K562 (cell line): ENCODE measurements at regions not wholly inside any gene's neighbourhood (a gene's known extent, or its start where the extent isn't known, plus 50 kb on each side); places are given as distances from the start of the nearest gene placed in this dataset.

ENCODE experiments used
- ARID1B ChIP-seq: fragments of 450-650 bp; IDR thresholded peaks from 2 replicates; pipeline ENCODE4 v1.6.1; 2016; ENCODE audit warnings: antibody characterized with exemption, mild to moderate bottlenecking, inconsistent platforms
- ARID4B ChIP-seq: sonication (generic); formaldehyde crosslinking; IDR thresholded peaks from 2 replicates; pipeline ENCODE4 v1.8.0; 2022; ENCODE audit warnings: mild to moderate bottlenecking, missing genetic modification reagents
- ARNT ChIP-seq, 2 experiments: fragments of 450-650 bp; IDR thresholded peaks; 2 replicates each; pipeline ENCODE4 v1.6.1; 2016; ENCODE audit warnings: mild to moderate bottlenecking in 1 of 2
- ATF3 ChIP-seq, 2 experiments: fragments of 450-650 bp in 1 of 2; sonication (generic) in 1 of 2; formaldehyde crosslinking in 1 of 2; IDR thresholded peaks in 1 of 2; conservative IDR thresholded peaks in 1 of 2; 2 replicates each; pipeline versions ENCODE4 v1.6.1 to v1.8.1; 2016 to 2023; ENCODE audit warnings: mild to moderate bottlenecking in 2 of 2, moderate library complexity in 2 of 2, inconsistent platforms in 1 of 2, missing genetic modification reagents in 1 of 2
- CAMTA2 ChIP-seq: fragments of 250-450 bp; sonication (Bioruptor Pico); conservative IDR thresholded peaks from 2 replicates; pipeline ENCODE4 v1.5.1; 2022
- CGGBP1 ChIP-seq: fragments of 250-450 bp; sonication (Bioruptor Pico); IDR thresholded peaks from 2 replicates; pipeline ENCODE4 v1.9.0; 2021; ENCODE audit warnings: mild to moderate bottlenecking
- EP300 ChIP-seq: IDR thresholded peaks from 2 replicates; pipeline ENCODE4 v1.6.1; 2012; ENCODE audit warnings: low read length, improper control_type of control experiment
- FOXM1 ChIP-seq, 2 experiments: fragments of 450-650 bp in 1 of 2; sonication (generic) in 1 of 2; formaldehyde crosslinking in 1 of 2; IDR thresholded peaks; 2 replicates each; pipeline versions ENCODE4 v1.6.1 to v1.9.0; 2017 to 2022; ENCODE audit warnings: low read depth in 2 of 2, mild to moderate bottlenecking in 2 of 2, missing genetic modification reagents in 1 of 2, moderate library complexity in 1 of 2
- HEY1 ChIP-seq: fragments of 250-450 bp; sonication (Bioruptor Pico); IDR thresholded peaks from 2 replicates; pipeline ENCODE4 v1.5.0; 2020; ENCODE audit warnings: mild to moderate bottlenecking, moderate library complexity, borderline replicate concordance
- HLTF ChIP-seq: fragments of 450-650 bp; IDR thresholded peaks from 2 replicates; pipeline ENCODE4 v1.6.1; 2016
- HNRNPL ChIP-seq: fragments of 200-400 bp; formaldehyde crosslinking; IDR thresholded peaks from 2 replicates; pipeline ENCODE4 v1.6.1; 2017; ENCODE audit warnings: low read depth, mild to moderate bottlenecking, low read length
- ID3 ChIP-seq, 2 experiments: fragments of 250-450 bp in 1 of 2; fragments of 450-650 bp in 1 of 2; sonication (Bioruptor Pico) in 1 of 2; IDR thresholded peaks; 2 replicates each; pipeline versions ENCODE4 v1.6.1 to v1.8.0; 2016 to 2021; ENCODE audit warnings: mild to moderate bottlenecking in 2 of 2, moderate library complexity in 2 of 2, missing compliant biosample characterization in 1 of 2, missing genetic modification characterization in 1 of 2
- ILK ChIP-seq: fragments of 450-650 bp; IDR thresholded peaks from 2 replicates; pipeline ENCODE4 v1.6.1; 2016; ENCODE audit warnings: missing genetic modification characterization, low read depth, mild to moderate bottlenecking, missing compliant biosample characterization, moderate library complexity, borderline replicate concordance
- MEF2D ChIP-seq: conservative IDR thresholded peaks from 2 replicates; pipeline ENCODE4 v1.6.1; 2016; ENCODE audit warnings: low read depth, missing genetic modification characterization, missing compliant biosample characterization
- MEIS2 ChIP-seq: fragments of 450-650 bp; IDR thresholded peaks from 2 replicates; pipeline ENCODE4 v1.6.1; 2014; ENCODE audit warnings: mild to moderate bottlenecking; ENCODE audit not compliant: partially characterized antibody
- MTA3 ChIP-seq: fragments of 450-650 bp; formaldehyde crosslinking; IDR thresholded peaks from 2 replicates; pipeline ENCODE4 v1.6.1; 2017; ENCODE audit warnings: mild to moderate bottlenecking, borderline replicate concordance
- MYNN ChIP-seq, 2 experiments: sonication (generic); formaldehyde crosslinking in 1 of 2; IDR thresholded peaks; 2 replicates each; pipeline versions ENCODE4 v1.5.0 to v1.6.1; 2016 to 2020; ENCODE audit warnings: antibody characterized with exemption in 1 of 2, missing genetic modification reagents in 1 of 2
- PRPF4 ChIP-seq: fragments of 200-400 bp; formaldehyde crosslinking; IDR thresholded peaks from one replicate; pipeline ENCODE4 v1.6.1; 2017; ENCODE audit warnings: low read length, low read depth, mild to moderate bottlenecking; ENCODE audit not compliant: insufficient read depth, poor library complexity, severe bottlenecking
- TCF3 ChIP-seq: sonication (generic); formaldehyde crosslinking; IDR thresholded peaks from 2 replicates; pipeline ENCODE4 v1.4.0; 2020; ENCODE audit warnings: mild to moderate bottlenecking, missing genetic modification reagents
- U2AF1 ChIP-seq: fragments of 200-400 bp; formaldehyde crosslinking; optimal IDR thresholded peaks from 2 replicates; pipeline ENCODE3; 2017; ENCODE audit warnings: mild to moderate bottlenecking, low read depth, low read length, moderate library complexity
- ZNF232 ChIP-seq: sonication (generic); formaldehyde crosslinking; IDR thresholded peaks from 2 replicates; pipeline ENCODE4 v1.8.0; 2022; ENCODE audit warnings: mild to moderate bottlenecking, missing genetic modification reagents
- ZNF436 ChIP-seq: fragments of 250-450, 450-650 bp; sonication (Bioruptor Pico); formaldehyde crosslinking; IDR thresholded peaks from 2 replicates; pipeline ENCODE4 v1.7.0; 2020; ENCODE audit warnings: mild to moderate bottlenecking
- ZNF668 ChIP-seq: fragments of 250-450 bp; sonication (Bioruptor Pico); IDR thresholded peaks from 2 replicates; pipeline ENCODE4 v1.8.0; 2022; ENCODE audit warnings: mild to moderate bottlenecking, inconsistent platforms
- ZNF79 ChIP-seq: fragments of 250-450 bp; sonication (Bioruptor Pico); IDR thresholded peaks from 2 replicates; pipeline ENCODE4 v1.4.0; 2020; ENCODE audit warnings: low read depth, mild to moderate bottlenecking, moderate library complexity

GRCh38 chr1:157367870-157368269, 184.4 kb downstream of the FCRL5 start (continued):
- TF ChIP-seq ID3 (CRISPR knock-in tag; IDR thresholded peaks at IDR 0.05) (no peak), ID3 (tag; IDR thresholded peaks at IDR 0.05) (no peak), EP300 (peak; percentile 64), PRPF4 (no peak), ARID1B (peak; percentile 64), MEIS2 (peak; percentile 88), ZNF79 (CRISPR knock-in tag) (no peak), MYNN (IDR thresholded peaks at IDR 0.05) (no peak), MYNN (CRISPR knock-in tag; IDR thresholded peaks at IDR 0.05) (no peak), FOXM1 (IDR thresholded peaks at IDR 0.05; ENCODE audit: low read depth) (no peak), FOXM1 (CRISPR knock-in tag; IDR thresholded peaks at IDR 0.05; ENCODE audit: low read depth) (no peak), MEF2D (peak; percentile 37; the same call in 1 of the 2 replicates), HEY1 (no peak), ARID4B (no peak), U2AF1 (no peak), ZNF436 (CRISPR knock-in tag) (no peak), ILK (no peak), ZNF232 (CRISPR knock-in tag) (no peak), ATF3 (IDR thresholded peaks at IDR 0.05) (no peak), ATF3 (CRISPR knock-in tag; conservative IDR thresholded peaks at IDR 0.05) (no peak), HLTF (no peak), CGGBP1 (no peak), ZNF668 (no peak), HNRNPL (no peak), CAMTA2 (CRISPR knock-in tag) (no peak), ARNT (IDR thresholded peaks at IDR 0.05) (no peak), TCF3 (CRISPR knock-in tag) (peak; percentile 49), MTA3 (no peak)
